HG02678 (cell line): ENCODE measurements at regions not wholly inside any gene's neighbourhood (a gene's known extent, or its start where the extent isn't known, plus 50 kb on each side); places are given as distances from the start of the nearest gene placed in this dataset.

Experiments
- ATAC-seq: cut with Tn5 transposase; IDR thresholded peaks from one replicate; pipeline ENCODE4 v1.9.1; 2021; ENCODE audit warnings: mild to moderate bottlenecking, moderate library complexity; ENCODE audit not compliant: unreplicated experiment

GRCh38 chr13:47087841-47088240, 191.0 kb upstream of the HTR2A start:
- no peak for ATAC-seq

- no peak for ATAC-seq
Measured at GRCh38 chr13:47087241-47087640, 190.4 kb upstream of the HTR2A start.

GRCh38 chr13:47085346-47085745, 188.5 kb upstream of the HTR2A start:
- no peak for ATAC-seq

GRCh38 chr13:47081850-47082249, 185.0 kb upstream of the HTR2A start:
- no peak for ATAC-seq

GRCh38 chr13:47081246-47081645, 184.4 kb upstream of the HTR2A start:
- ATAC-seq = no peak

GRCh38 chr13:47080621-47081020, 183.8 kb upstream of the HTR2A start:
- ATAC-seq = no peak

- ATAC-seq = no peak
Measured at GRCh38 chr13:47076500-47076899, 179.6 kb upstream of the HTR2A start.

- no peak for ATAC-seq
Measured at GRCh38 chr13:47069133-47069532, 172.3 kb upstream of the HTR2A start.

GRCh38 chr13:47067306-47067705, 170.5 kb upstream of the HTR2A start:
- no peak for ATAC-seq

- ATAC-seq = no peak
Measured at GRCh38 chr13:47066226-47066625, 169.4 kb upstream of the HTR2A start.

- no peak for ATAC-seq
Measured at GRCh38 chr13:47064381-47064780, 167.5 kb upstream of the HTR2A start.

GRCh38 chr13:47049276-47049989, 152.6 kb upstream of the HTR2A start:
- ATAC-seq = no peak

- no peak for ATAC-seq
Measured at GRCh38 chr13:47046706-47047105, 149.9 kb upstream of the HTR2A start.

- ATAC-seq = no peak
Measured at GRCh38 chr13:47044842-47045241, 148.0 kb upstream of the HTR2A start.

GRCh38 chr13:47039106-47039505, 142.3 kb upstream of the HTR2A start:
- no peak for ATAC-seq

GRCh38 chr13:47038188-47038587, 141.3 kb upstream of the HTR2A start:
- no peak for ATAC-seq

- ATAC-seq = peak; percentile 100
Measured at GRCh38 chr13:47036294-47037008, 139.6 kb upstream of the HTR2A start.

GRCh38 chr13:47033216-47033615, 136.4 kb upstream of the HTR2A start:
- ATAC-seq = no peak

GRCh38 chr13:47027780-47028437, 131.1 kb upstream of the HTR2A start:
- ATAC-seq = no peak

GRCh38 chr13:47025791-47026447, 129.1 kb upstream of the HTR2A start:
- ATAC-seq = no peak

GRCh38 chr13:47019977-47020376, 123.1 kb upstream of the HTR2A start:
- no peak for ATAC-seq
